CD14-positive monocyte (primary cell): ENCODE measurements at regions not wholly inside any gene's neighbourhood (a gene's known extent, or its start where the extent isn't known, plus 50 kb on each side); places are given as distances from the start of the nearest gene placed in this dataset.

ENCODE experiments used
- DNase-seq, 3 donors: peaks; one replicate each; pipeline ENCODE4 v3.0.0-alpha.2; 2011 to 2022
- H2AFZ ChIP-seq: 2 replicates; pipeline ENCODE4 v1.6.0; 2012; ENCODE audit warnings: mild to moderate bottlenecking, low read depth, low read length, inconsistent platforms; ENCODE audit not compliant: insufficient read depth, poor library complexity, severe bottlenecking
- H3K27ac ChIP-seq, 2 donors: 1 replicate in 1 of 2; 2 replicates in 1 of 2; pipeline ENCODE4 v1.5.1; 2012 to 2013; ENCODE audit warnings: low read length in 2 of 2, control low read depth in 1 of 2, inconsistent platforms in 1 of 2, low read depth in 1 of 2, mild to moderate bottlenecking in 1 of 2
- H3K27me3 ChIP-seq, 2 donors: one replicate each; pipeline versions ENCODE4 v1.6.0 to v1.6.1; 2011 to 2013; ENCODE audit warnings: low read length in 2 of 2; ENCODE audit not compliant: control insufficient read depth in 2 of 2, insufficient read depth in 2 of 2
- H3K36me3 ChIP-seq, 2 donors: replicated peaks in 1 of 2; 1 replicate in 1 of 2; 2 replicates in 1 of 2; pipeline versions ENCODE4 v1.5.1 to v1.6.1; 2012 to 2013; ENCODE audit warnings: low read length in 2 of 2, control low read depth in 1 of 2, inconsistent platforms in 1 of 2, mild to moderate bottlenecking in 1 of 2; ENCODE audit not compliant: insufficient read depth in 2 of 2, control insufficient read depth in 1 of 2
- H3K4me1 ChIP-seq, 2 donors: 1 replicate in 1 of 2; 2 replicates in 1 of 2; pipeline versions ENCODE4 v1.5.1 to v1.6.1; 2012 to 2013; ENCODE audit warnings: low read length in 2 of 2, control low read depth in 1 of 2, inconsistent platforms in 1 of 2, mild to moderate bottlenecking in 1 of 2, moderate library complexity in 1 of 2; ENCODE audit not compliant: insufficient read depth in 2 of 2, control insufficient read depth in 1 of 2
- H3K4me2 ChIP-seq: replicated peaks from 2 replicates; pipeline ENCODE3; 2012; ENCODE audit warnings: low read length, moderate library complexity, mild to moderate bottlenecking; ENCODE audit not compliant: poor library complexity, severe bottlenecking; ENCODE audit errors: extremely low read depth
- H3K4me3 ChIP-seq, 3 experiments: fragments of 200-600 bp in 1 of 3; sonication (generic) in 1 of 3; replicated peaks in 1 of 3; 1 replicate in 2 of 3; 2 replicates in 1 of 3; pipeline ENCODE4 v1.5.1; 2011 to 2013; ENCODE audit warnings: low read length in 3 of 3, mild to moderate bottlenecking in 3 of 3, control low read depth in 2 of 3, low read depth in 2 of 3, inconsistent platforms in 1 of 3, moderate library complexity in 1 of 3
- H3K79me2 ChIP-seq: 2 replicates; pipeline ENCODE4 v1.6.0; 2012; ENCODE audit warnings: mild to moderate bottlenecking, control low read depth, inconsistent platforms, low read length, moderate library complexity; ENCODE audit not compliant: insufficient read depth
- H3K9ac ChIP-seq: 2 replicates; pipeline ENCODE4 v1.6.0; 2017; ENCODE audit warnings: low read length, mild to moderate bottlenecking; ENCODE audit not compliant: insufficient read depth, poor library complexity, severe bottlenecking
- H3K9me3 ChIP-seq, 2 donors: replicated peaks in 1 of 2; 1 replicate in 1 of 2; 2 replicates in 1 of 2; pipeline versions ENCODE4 v1.5.1 to v1.6.1; 2012 to 2013; ENCODE audit warnings: low read length in 2 of 2, control low read depth in 1 of 2; ENCODE audit not compliant: control insufficient read depth in 1 of 2, insufficient read depth in 1 of 2
- H4K20me1 ChIP-seq: 2 replicates; pipeline ENCODE4 v1.6.0; 2012; ENCODE audit warnings: mild to moderate bottlenecking, low read length, control low read depth, moderate library complexity; ENCODE audit not compliant: insufficient read depth
- H3K27ac Mint-ChIP-seq, 7 donors: one replicate each; pipeline ENCODE4 v1.8.0; 2020; ENCODE audit warnings: mild to moderate bottlenecking in 7 of 7, mixed read lengths in 7 of 7, moderate library complexity in 6 of 7, inconsistent platforms in 2 of 7
- H3K27me3 Mint-ChIP-seq, 3 donors: one replicate each; pipeline ENCODE4 v1.8.0; 2021 to 2022; ENCODE audit warnings: low read depth in 3 of 3, mild to moderate bottlenecking in 3 of 3, mixed read lengths in 3 of 3, moderate library complexity in 3 of 3, inconsistent platforms in 1 of 3
- H3K36me3 Mint-ChIP-seq, 2 donors: one replicate each; pipeline ENCODE4 v1.8.0; 2020; ENCODE audit warnings: mixed read lengths in 2 of 2, inconsistent platforms in 1 of 2, mild to moderate bottlenecking in 1 of 2
- H3K4me1 Mint-ChIP-seq: one replicate; pipeline ENCODE4 v1.8.0; 2020; ENCODE audit warnings: mild to moderate bottlenecking, mixed read lengths
- H3K4me3 Mint-ChIP-seq, 2 donors: one replicate each; pipeline ENCODE4 v1.8.0; 2020; ENCODE audit warnings: mild to moderate bottlenecking in 2 of 2, mixed read lengths in 2 of 2, moderate library complexity in 1 of 2
- H3K9me3 Mint-ChIP-seq, 7 donors: one replicate each; pipeline ENCODE4 v1.8.0; 2020 to 2022; ENCODE audit warnings: mixed read lengths in 7 of 7, mild to moderate bottlenecking in 6 of 7, moderate library complexity in 6 of 7, inconsistent platforms in 2 of 7
- WGBS: methylation state at CpG from one replicate; pipeline ENCODE4 v1.1.5; 2013; ENCODE audit warnings: missing lambda C conversion rate; ENCODE audit not compliant: insufficient coverage; 5-methylcytosine and 5-hydroxymethylcytosine counted together
- intact Hi-C, 2 donors: fragments of 100-400 bp; cut with micrococcal nuclease; formaldehyde crosslinking; loops; one replicate each; pipeline versions ENCODE4 v1.15.0 to v1.15.1; 2023
- TF ChIP-seq, protein P1 (sequence below): fragments of 200-600 bp; IDR thresholded peaks from one replicate; pipeline ENCODE4 v1.8.0; 2022; ENCODE audit warnings: antibody characterized with exemption, mild to moderate bottlenecking

DNA sequence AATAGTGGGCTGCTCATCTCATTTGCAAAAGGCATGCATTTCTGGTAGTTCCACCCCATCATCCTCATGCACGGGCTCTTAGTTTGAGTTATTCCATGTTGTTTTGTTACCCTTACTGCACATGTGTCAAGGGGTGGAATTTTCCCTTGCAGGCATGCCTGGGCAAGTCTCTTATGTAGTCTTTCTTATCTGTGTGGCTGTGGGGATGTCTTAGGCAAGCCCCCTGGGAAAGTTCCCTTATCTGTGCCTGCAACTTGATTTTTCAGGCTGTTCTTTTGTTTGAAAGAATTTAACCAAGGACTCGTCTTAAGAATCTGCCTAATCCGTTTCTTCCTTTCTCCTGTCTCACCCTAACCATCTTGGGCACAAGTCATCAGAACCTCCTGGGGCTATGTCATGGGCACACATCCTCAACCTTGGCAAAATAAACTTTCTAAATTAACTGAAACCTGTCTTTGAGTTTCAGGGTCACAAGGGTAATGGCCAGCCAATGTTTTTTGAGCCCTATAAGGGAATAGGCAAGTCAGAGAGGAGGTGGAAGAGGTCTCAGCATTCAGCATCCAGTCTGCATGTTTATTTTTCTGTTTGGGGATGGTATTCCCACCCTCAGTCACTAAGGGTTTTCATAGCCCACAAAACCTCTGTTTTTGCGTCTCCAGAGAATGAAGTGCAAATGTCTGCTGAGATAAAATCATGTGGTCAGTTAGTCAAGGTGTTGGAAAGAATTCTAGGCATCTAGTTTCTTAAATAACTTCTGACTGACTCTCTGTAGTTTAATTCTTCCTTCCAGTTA is 579.7 kb downstream of the PLA2G4A start:
- no peak overlapping the region for H2AFZ ChIP-seq
- Mint-ChIP-seq H3K36me3 (no peaks in the 10 kb centered on the region), H3K27me3 (no peaks in the 10 kb centered on the region), H3K4me1 (no peaks in the 10 kb centered on the region), H3K27ac (no peak overlapping the region), H3K9me3 (peaks cover 0 to 4% (median 3%) of the 10 kb centered on the region in 7 donors), H3K4me3 (no peak overlapping the region)
- H4K20me1 ChIP-seq: no peaks in the 10 kb centered on the region
- no peaks in the 10 kb centered on the region for H3K27me3 ChIP-seq
- no peak overlapping the region for H3K4me2 ChIP-seq
- H3K36me3 ChIP-seq: no peaks in the 10 kb centered on the region
- H3K79me2 ChIP-seq: no peaks in the 10 kb centered on the region
- no peak for DNase-seq
- TF ChIP-seq, protein P1, sequence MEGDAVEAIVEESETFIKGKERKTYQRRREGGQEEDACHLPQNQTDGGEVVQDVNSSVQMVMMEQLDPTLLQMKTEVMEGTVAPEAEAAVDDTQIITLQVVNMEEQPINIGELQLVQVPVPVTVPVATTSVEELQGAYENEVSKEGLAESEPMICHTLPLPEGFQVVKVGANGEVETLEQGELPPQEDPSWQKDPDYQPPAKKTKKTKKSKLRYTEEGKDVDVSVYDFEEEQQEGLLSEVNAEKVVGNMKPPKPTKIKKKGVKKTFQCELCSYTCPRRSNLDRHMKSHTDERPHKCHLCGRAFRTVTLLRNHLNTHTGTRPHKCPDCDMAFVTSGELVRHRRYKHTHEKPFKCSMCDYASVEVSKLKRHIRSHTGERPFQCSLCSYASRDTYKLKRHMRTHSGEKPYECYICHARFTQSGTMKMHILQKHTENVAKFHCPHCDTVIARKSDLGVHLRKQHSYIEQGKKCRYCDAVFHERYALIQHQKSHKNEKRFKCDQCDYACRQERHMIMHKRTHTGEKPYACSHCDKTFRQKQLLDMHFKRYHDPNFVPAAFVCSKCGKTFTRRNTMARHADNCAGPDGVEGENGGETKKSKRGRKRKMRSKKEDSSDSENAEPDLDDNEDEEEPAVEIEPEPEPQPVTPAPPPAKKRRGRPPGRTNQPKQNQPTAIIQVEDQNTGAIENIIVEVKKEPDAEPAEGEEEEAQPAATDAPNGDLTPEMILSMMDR: no peak
- no peaks in the 10 kb centered on the region for H3K4me1 ChIP-seq
- WGBS: 76% methylated on average over 2 of the region's 4 CpGs
- H3K9ac ChIP-seq: no peak overlapping the region
- intact Hi-C loops: no loop called here
- no peaks in the 10 kb centered on the region for H3K9me3 ChIP-seq
- no peak overlapping the region for H3K27ac ChIP-seq
- H3K4me3 ChIP-seq: no peak overlapping the region

DNA sequence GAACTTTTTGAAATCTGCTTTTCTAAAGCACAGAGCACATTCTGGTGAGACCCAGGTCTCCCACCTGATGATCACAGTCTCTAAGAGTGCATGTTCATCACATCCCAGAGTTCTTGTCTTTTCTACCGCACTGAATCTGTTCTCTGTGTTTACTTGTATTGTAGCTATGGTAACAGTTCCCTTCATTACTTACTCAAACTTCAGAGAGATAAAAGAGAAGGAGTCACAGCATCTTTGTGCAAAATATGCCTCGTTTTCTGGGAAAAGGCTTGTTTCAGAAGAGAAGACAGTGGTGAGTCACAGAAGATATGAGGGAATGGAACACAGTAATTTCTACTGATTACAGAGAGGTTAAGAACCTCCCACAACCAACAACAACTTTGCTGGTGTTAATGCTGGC is 580.6 kb downstream of the PLA2G4A start:
- no CpG with 5 or more reads among the region's 2 CpGs for WGBS
- intact Hi-C loops: no loop called here
- Mint-ChIP-seq H3K27me3 (no peaks in the 10 kb centered on the region), H3K27ac (no peak overlapping the region), H3K4me1 (no peaks in the 10 kb centered on the region), H3K9me3 (peaks cover 0 to 4% (median 3%) of the 10 kb centered on the region in 7 donors), H3K4me3 (no peak overlapping the region), H3K36me3 (no peaks in the 10 kb centered on the region)
- Histone ChIP-seq H3K79me2 (no peaks in the 10 kb centered on the region), H3K4me3 (no peak overlapping the region), H3K4me1 (no peaks in the 10 kb centered on the region), H3K27ac (no peak overlapping the region), H3K9me3 (no peaks in the 10 kb centered on the region), H2AFZ (no peak overlapping the region), H3K36me3 (no peaks in the 10 kb centered on the region), H3K9ac (no peak overlapping the region), H3K4me2 (no peak overlapping the region), H3K27me3 (no peaks in the 10 kb centered on the region), H4K20me1 (no peaks in the 10 kb centered on the region)
- TF ChIP-seq, protein P1: no peak
- DNase-seq: no peak
